HG03378 (cell line): ENCODE measurements at regions not wholly inside any gene's neighbourhood (a gene's known extent, or its start where the extent isn't known, plus 50 kb on each side); places are given as distances from the start of the nearest gene placed in this dataset.
"Not testable (repeated sequence)": the region's sequence is repeated elsewhere in the genome, so short reads cannot be mapped to it uniquely, and the experiment has no call there.

Experiments used
- ATAC-seq: cut with Tn5 transposase; IDR thresholded peaks from one replicate; pipeline ENCODE4 v1.9.1; 2021; ENCODE audit warnings: mild to moderate bottlenecking, moderate library complexity; ENCODE audit not compliant: unreplicated experiment

GRCh38 chr20:24831232-24831631 is 117.8 kb upstream of the CST7 start:
- no peak for ATAC-seq

GRCh38 chr20:24832518-24832917 is 116.6 kb upstream of the CST7 start:
- no peak for ATAC-seq

DNA sequence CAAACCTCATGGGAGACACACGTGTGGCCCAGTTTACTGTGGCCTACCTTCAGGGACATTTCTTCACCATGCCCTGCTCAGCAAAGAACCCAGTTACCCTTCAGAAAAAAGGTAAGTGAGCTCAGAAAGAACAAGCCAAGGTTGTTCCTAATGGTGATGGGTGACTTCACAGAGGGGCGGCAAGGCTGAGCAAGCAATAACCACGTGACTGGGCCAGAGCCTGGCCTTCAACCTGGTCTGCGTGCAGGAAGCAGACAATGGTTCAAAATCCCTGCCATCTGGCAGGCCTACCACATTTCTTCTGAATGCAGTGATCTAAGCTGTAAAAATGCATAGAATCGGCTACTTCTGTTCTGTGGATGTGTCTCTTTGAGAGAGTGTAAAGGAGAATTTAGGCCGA is 115.5 kb upstream of the CST7 start:
- ATAC-seq: no peak

GRCh38 chr20:24834310-24834709 is 114.8 kb upstream of the CST7 start:
- ATAC-seq: no peak

- no peak for ATAC-seq
Measured at GRCh38 chr20:24835195-24835594, 113.9 kb upstream of the CST7 start.

DNA sequence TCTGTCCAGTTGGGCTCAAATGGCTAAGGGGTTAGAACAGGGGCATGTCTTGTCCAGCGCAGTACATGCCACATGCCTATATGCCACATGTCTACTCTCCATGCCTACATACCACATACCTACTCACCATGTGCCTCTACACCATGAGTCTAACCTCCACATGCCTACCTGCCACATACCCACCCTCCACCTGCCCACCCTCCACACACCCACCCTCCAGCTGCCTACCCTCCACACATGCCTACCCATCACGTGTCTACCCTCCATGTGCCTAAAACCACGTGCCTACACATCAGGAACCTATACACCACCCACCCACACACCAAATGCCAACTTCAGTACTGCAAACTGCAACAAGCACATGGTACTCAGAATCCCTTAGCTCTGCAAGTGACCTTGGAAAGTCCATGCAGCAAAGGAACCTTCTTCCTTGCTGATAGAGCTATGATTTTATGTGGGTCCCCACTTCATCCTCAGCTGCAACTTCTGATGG is 113.0 kb upstream of the CST7 start:
- no peak for ATAC-seq

- ATAC-seq: no peak
Measured at GRCh38 chr20:24836661-24837299, 112.3 kb upstream of the CST7 start.

GRCh38 chr20:24837781-24838450 is 111.2 kb upstream of the CST7 start:
- no peak for ATAC-seq

- no peak for ATAC-seq
Measured at GRCh38 chr20:24838546-24839535, 110.2 kb upstream of the CST7 start.

GRCh38 chr20:24840121-24840713 is 108.9 kb upstream of the CST7 start:
- no peak for ATAC-seq

GRCh38 chr20:24842274-24842917 is 106.7 kb upstream of the CST7 start:
- ATAC-seq: no peak

- peak; percentile 96 for ATAC-seq
Measured at GRCh38 chr20:24842918-24843715, 106.0 kb upstream of the CST7 start.

DNA sequence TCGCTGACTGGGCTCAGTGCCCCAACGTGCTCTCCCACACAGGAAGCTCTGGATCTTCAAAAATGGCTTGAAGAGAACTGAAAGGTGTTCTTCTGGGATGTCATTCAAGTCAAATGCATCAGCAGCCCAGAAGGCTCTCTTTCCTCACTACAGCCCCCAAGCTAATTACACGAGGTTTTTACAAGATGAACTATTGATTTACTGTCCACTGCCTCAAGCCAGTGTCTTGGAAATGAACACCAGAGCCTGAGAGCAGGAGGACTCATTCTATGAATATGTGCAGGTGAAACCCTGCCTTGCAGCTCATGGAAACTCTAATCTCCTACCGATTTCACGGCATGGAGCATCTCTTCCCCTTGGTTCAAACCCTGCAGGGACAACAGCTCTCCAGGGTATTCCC is 98.9 kb upstream of the CST7 start:
- ATAC-seq: no peak

- ATAC-seq: no peak
Measured at GRCh38 chr20:24851346-24852019, 97.6 kb upstream of the CST7 start.

GRCh38 chr20:24853916-24854315 is 95.2 kb upstream of the CST7 start:
- no peak for ATAC-seq

DNA sequence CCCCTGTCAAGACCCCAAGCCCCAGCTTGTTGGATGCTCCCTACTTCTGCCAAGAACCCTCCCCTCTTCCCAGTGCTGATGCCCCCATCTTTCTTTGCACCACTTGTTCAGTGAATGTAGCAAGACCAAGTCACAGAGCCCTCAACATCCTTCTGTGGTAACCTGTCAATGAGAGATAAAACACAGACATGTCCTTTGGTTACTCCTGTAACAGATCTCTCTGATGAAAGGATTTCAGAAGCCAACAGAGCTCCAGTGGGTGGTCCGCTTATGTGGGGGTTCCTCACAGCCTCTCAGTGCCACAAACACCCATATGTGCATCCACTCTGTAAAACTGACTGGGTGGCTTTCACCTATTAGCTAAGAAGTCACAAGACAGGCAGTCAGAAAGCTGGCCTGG is 93.2 kb upstream of the CST7 start:
- no peak for ATAC-seq

DNA sequence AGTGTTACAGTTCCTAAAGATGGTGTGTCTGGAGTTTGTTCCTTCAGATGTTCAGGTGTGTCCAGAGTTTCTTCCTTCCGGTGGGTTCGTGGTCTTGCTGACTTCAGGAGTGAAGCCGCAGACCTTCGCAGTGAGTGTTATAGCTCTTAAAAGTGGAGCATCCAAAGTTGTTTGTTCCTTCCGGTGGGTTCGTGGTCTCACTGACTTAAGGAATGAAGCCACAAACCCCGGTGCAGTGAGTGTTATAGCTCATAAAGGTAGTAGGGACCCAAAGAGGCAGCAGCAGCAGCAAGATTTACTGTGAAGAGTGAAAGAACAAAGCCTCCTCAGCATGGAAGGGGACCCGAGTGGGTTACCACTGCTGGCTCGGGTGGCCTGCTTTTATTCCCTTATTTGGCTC is 90.6 kb upstream of the CST7 start:
- ATAC-seq: not testable (repeated sequence)

DNA sequence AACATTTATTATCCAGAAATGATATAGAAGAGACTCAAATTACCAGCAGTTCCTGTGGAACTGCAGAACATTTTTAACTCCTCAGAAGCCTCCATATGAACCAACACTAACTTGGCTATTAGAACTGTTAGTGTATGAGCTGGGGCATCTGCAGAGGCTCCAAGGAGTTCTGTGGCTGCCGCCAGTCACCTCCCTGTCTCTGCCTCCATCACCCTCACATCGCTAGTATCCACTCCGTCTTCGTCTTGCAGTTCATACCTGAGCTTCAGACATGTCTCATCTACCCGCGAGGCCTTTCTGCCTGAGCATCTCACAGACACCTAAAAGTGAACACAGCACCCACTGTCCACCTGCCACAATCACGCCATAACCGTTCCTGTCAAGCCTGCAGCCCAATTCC is 89.5 kb upstream of the CST7 start:
- ATAC-seq: no peak

DNA sequence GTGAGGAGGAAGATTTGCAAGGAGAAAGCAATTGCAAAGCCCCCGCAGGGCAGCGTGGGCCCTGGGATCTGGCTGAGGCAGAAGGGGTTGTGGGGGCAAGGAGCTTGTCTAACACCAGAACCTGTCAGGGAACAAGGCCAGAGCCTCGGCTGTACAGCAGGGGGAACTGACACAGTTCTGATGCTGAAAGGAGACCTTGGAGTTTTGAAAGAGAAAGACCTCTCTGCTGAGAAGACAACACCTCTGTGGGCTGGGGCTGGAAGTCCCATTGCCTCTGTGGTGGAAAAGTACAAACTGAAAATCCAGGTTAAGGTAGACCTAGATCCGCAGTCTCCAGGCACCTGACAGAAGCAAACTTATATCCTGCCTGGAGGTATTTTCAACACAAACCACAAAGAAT is 86.9 kb upstream of the CST7 start:
- ATAC-seq: no peak
